Loucy (cell line): ENCODE measurements at regions not wholly inside any gene's neighbourhood (a gene's known extent, or its start where the extent isn't known, plus 50 kb on each side); places are given as distances from the start of the nearest gene placed in this dataset.

Experiments used
- H2AFZ ChIP-seq: fragments of 200-600 bp; sonication (generic); 2 replicates; pipeline ENCODE4 v1.6.0; 2016; ENCODE audit warnings: antibody characterized with exemption, mild to moderate bottlenecking, low read length, moderate library complexity
- H3F3A ChIP-seq: fragments of 200-600 bp; 2 replicates; pipeline ENCODE4 v1.6.0; 2016; ENCODE audit warnings: antibody characterized with exemption, low read depth, mild to moderate bottlenecking
- H3K27me3 ChIP-seq: fragments of 200-600 bp; sonication (generic); 2 replicates; pipeline ENCODE4 v1.6.1; 2014; ENCODE audit warnings: low read length, mild to moderate bottlenecking; ENCODE audit not compliant: insufficient read depth, poor library complexity, severe bottlenecking
- H3K36me3 ChIP-seq: fragments of 200-600 bp; sonication (generic); 2 replicates; pipeline ENCODE4 v1.6.1; 2016; ENCODE audit warnings: low read length; ENCODE audit not compliant: insufficient read depth
- H3K4me1 ChIP-seq: fragments of 200-600 bp; sonication (generic); 2 replicates; pipeline ENCODE4 v1.5.1; 2014; ENCODE audit warnings: low read length, mild to moderate bottlenecking; ENCODE audit not compliant: insufficient read depth, poor library complexity, severe bottlenecking
- H3K4me2 ChIP-seq: fragments of 200-600 bp; sonication (generic); 2 replicates; pipeline ENCODE4 v1.6.0; 2014; ENCODE audit warnings: antibody characterized with exemption, low read length, low read depth, mild to moderate bottlenecking; ENCODE audit not compliant: poor library complexity, severe bottlenecking
- H3K4me3 ChIP-seq: fragments of 200-600 bp; sonication (generic); 2 replicates; pipeline ENCODE4 v1.5.1; 2014; ENCODE audit warnings: low read length, mild to moderate bottlenecking, mixed read lengths; ENCODE audit not compliant: poor library complexity, severe bottlenecking
- H3K79me2 ChIP-seq: fragments of 200-600 bp; sonication (generic); 2 replicates; pipeline ENCODE4 v1.6.1; 2014; ENCODE audit warnings: low read length; ENCODE audit not compliant: insufficient read depth
- H3K9ac ChIP-seq: fragments of 200-600 bp; sonication (generic); 2 replicates; pipeline ENCODE4 v1.6.0; 2014; ENCODE audit warnings: mild to moderate bottlenecking, low read depth, low read length, moderate library complexity; ENCODE audit not compliant: poor library complexity, severe bottlenecking
- H3K9me2 ChIP-seq: fragments of 200-600 bp; sonication (generic); replicated peaks from 2 replicates; pipeline ENCODE4 v1.6.1; 2016; ENCODE audit warnings: low read depth, low read length, mixed read lengths
- H3K9me3 ChIP-seq: fragments of 200-600 bp; sonication (generic); 2 replicates; pipeline ENCODE4 v1.6.1; 2014; ENCODE audit warnings: mild to moderate bottlenecking, antibody characterized with exemption, low read length, low read depth; ENCODE audit not compliant: insufficient read depth
- H4K20me1 ChIP-seq: fragments of 200-600 bp; sonication (generic); 2 replicates; pipeline ENCODE4 v1.6.0; 2014; ENCODE audit warnings: antibody characterized with exemption, low read length, mild to moderate bottlenecking; ENCODE audit not compliant: insufficient read depth, poor library complexity, severe bottlenecking
- EZH2phosphoT487 ChIP-seq: fragments of 200-600 bp; IDR thresholded peaks from 2 replicates; pipeline ENCODE4 v1.6.1; 2018; ENCODE audit warnings: antibody characterized with exemption, mild to moderate bottlenecking, moderate library complexity, borderline replicate concordance
- TF ChIP-seq, protein P1 (sequence below): fragments of 200-600 bp; sonication (generic); conservative IDR thresholded peaks from 2 replicates; pipeline ENCODE4 v1.5.1; 2014; ENCODE audit warnings: mild to moderate bottlenecking, antibody characterized with exemption, low read length

DNA sequence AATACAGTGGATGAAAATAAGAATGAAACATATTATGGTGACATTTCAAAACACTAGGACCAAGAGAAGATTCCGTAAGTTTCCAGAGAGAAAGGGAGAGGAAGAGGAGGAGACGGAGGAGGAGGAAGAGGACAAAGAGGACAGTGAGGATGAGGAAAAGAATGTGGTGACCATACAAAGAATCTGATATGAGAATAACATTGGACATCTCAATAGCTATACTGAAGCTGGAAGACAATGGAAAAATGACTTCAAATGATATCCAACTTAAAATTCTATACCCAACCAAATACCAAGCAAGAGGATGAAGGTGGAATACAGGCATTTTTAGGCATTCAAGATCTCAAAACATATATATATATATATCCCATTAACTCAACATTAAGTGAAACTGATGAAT is 173.4 kb downstream of the PAWR start:
- no peaks in the 10 kb centered on the region for H3K4me1 ChIP-seq
- no peaks in the 10 kb centered on the region for H4K20me1 ChIP-seq
- no peak overlapping the region for H3K4me3 ChIP-seq
- TF ChIP-seq, protein P1, sequence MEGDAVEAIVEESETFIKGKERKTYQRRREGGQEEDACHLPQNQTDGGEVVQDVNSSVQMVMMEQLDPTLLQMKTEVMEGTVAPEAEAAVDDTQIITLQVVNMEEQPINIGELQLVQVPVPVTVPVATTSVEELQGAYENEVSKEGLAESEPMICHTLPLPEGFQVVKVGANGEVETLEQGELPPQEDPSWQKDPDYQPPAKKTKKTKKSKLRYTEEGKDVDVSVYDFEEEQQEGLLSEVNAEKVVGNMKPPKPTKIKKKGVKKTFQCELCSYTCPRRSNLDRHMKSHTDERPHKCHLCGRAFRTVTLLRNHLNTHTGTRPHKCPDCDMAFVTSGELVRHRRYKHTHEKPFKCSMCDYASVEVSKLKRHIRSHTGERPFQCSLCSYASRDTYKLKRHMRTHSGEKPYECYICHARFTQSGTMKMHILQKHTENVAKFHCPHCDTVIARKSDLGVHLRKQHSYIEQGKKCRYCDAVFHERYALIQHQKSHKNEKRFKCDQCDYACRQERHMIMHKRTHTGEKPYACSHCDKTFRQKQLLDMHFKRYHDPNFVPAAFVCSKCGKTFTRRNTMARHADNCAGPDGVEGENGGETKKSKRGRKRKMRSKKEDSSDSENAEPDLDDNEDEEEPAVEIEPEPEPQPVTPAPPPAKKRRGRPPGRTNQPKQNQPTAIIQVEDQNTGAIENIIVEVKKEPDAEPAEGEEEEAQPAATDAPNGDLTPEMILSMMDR = no peak
- TF ChIP-seq EZH2phosphoT487 = no peak
- H3K4me2 ChIP-seq = no peak overlapping the region
- H3K79me2 ChIP-seq = no peaks in the 10 kb centered on the region
- no peaks in the 10 kb centered on the region; the same call in 1 of the 2 replicates for H3K9me3 ChIP-seq
- H3K27me3 ChIP-seq = no peaks in the 10 kb centered on the region
- H3K9ac ChIP-seq = no peak overlapping the region
- H3F3A ChIP-seq = no peaks in the 10 kb centered on the region
- H2AFZ ChIP-seq = no peak overlapping the region
- no peaks in the 10 kb centered on the region; the same call in 1 of the 2 replicates for H3K9me2 ChIP-seq
- no peaks in the 10 kb centered on the region for H3K36me3 ChIP-seq

DNA sequence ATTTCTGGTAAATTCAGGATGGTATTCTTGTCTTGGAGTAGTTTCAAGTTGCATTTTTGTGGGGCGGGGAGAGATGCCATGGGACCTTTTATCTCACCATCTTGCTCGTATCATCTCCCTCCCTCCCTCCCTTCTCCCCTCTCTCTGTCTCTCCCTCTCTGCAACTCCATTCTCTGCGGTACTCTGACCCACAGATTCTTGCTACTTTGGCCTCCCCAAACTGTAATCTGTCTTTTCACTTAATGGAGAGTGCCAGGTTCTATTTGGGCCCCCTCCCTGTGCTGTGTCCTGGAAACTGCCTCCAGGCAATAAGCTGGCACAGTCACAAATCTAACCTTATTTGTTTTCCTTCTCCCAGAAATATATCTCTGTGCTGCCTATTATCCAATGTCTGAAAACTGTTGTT is 175.2 kb downstream of the PAWR start:
- no peaks in the 10 kb centered on the region; the same call in 1 of the 2 replicates for H3K9me2 ChIP-seq
- no peaks in the 10 kb centered on the region for H3F3A ChIP-seq
- H3K36me3 ChIP-seq = no peaks in the 10 kb centered on the region
- no peaks in the 10 kb centered on the region; the same call in 1 of the 2 replicates for H3K9me3 ChIP-seq
- no peak overlapping the region for H3K4me2 ChIP-seq
- H2AFZ ChIP-seq = no peak overlapping the region
- TF ChIP-seq EZH2phosphoT487 = no peak
- TF ChIP-seq, protein P1 = no peak
- H3K9ac ChIP-seq = no peak overlapping the region
- no peaks in the 10 kb centered on the region for H3K4me1 ChIP-seq
- no peaks in the 10 kb centered on the region for H3K79me2 ChIP-seq
- no peaks in the 10 kb centered on the region for H4K20me1 ChIP-seq
- no peaks in the 10 kb centered on the region for H3K27me3 ChIP-seq
- no peak overlapping the region for H3K4me3 ChIP-seq

DNA sequence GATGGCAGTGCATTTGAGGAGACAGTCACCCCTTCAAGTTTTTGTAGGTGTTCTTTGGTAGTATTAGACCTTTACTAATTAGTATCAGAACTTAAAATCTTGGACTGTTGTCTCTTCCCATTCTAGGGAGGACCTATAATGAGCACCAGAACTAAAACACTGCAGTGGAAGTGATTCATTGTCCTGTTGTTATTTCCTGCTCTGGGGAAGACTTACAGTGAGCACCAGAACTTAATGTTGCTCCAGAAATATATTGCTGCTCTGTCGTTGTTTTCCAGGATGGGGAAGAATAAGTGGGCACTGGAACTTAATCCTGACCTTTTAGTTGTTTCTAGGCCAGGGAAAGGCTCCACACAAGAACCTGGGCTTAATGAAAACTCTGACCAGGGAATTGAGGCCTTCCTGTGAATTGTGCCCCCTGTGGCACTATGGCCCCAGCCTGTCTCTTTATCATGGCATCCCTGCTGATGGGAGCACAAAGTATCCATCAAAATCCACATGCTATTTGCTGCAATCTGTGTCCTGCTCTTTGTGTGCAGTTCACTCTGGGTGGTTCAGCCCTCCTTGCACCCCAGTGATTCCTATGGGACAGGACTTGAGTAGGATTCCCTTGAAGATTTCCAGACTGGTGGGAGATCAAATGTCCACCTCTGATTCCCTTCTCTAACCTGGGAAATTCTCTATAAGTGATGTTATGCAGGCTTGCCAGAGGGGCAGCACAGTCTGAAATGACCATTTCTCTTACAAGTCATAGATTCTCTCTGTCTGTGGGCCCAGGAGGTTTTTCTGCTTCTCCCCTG is 175.8 kb downstream of the PAWR start:
- H3K4me3 ChIP-seq = no peak overlapping the region
- H3K4me2 ChIP-seq = no peak overlapping the region
- no peak overlapping the region for H3K9ac ChIP-seq
- no peak overlapping the region for H2AFZ ChIP-seq
- no peaks in the 10 kb centered on the region for H3K36me3 ChIP-seq
- no peaks in the 10 kb centered on the region for H3K79me2 ChIP-seq
- H3F3A ChIP-seq = no peaks in the 10 kb centered on the region
- H3K27me3 ChIP-seq = no peaks in the 10 kb centered on the region
- no peaks in the 10 kb centered on the region; the same call in 1 of the 2 replicates for H3K9me3 ChIP-seq
- TF ChIP-seq, protein P1 = no peak
- no peak for TF ChIP-seq EZH2phosphoT487
- H4K20me1 ChIP-seq = no peaks in the 10 kb centered on the region
- H3K4me1 ChIP-seq = no peaks in the 10 kb centered on the region
- H3K9me2 ChIP-seq = no peaks in the 10 kb centered on the region; the same call in 1 of the 2 replicates
